ENCODE measurements at regions not wholly inside any gene's neighbourhood (a gene's known extent, or its start where the extent isn't known, plus 50 kb on each side); places are given as distances from the start of the nearest gene placed in this dataset.

- H3K9me3 ChIP-seq (ENCODE audit: insufficient read depth, low read depth, low read length): no peaks in the 10 kb centered on the region
- no peak overlapping the region for H3K4me3 ChIP-seq (ENCODE audit: insufficient read depth, low read depth, low read length)
- Mint-ChIP-seq H3K27me3 (ENCODE audit: low read depth, unreplicated experiment) (no peaks in the 10 kb centered on the region), H3K4me3 (ENCODE audit: unreplicated experiment) (no peak overlapping the region), H3K4me1 (ENCODE audit: low read depth, unreplicated experiment) (peaks cover 3% of the 10 kb centered on the region), H3K36me3 (ENCODE audit: low read depth, unreplicated experiment) (no peaks in the 10 kb centered on the region), H3K9me3 (ENCODE audit: unreplicated experiment) (no peaks in the 10 kb centered on the region), H3K27ac (ENCODE audit: unreplicated experiment) (no peak overlapping the region)
- H3K27ac ChIP-seq (ENCODE audit: low read depth, low read length): no peak overlapping the region
- no peaks in the 10 kb centered on the region for H4K20me1 ChIP-seq (ENCODE audit: insufficient read depth, low read length)
- DNase-seq (ENCODE audit: low read depth): no peak
- no peaks in the 10 kb centered on the region for H3K4me1 ChIP-seq (ENCODE audit: insufficient read depth, low read length)
- H3K9ac ChIP-seq (ENCODE audit: low read length): no peak overlapping the region
- H3K79me2 ChIP-seq (ENCODE audit: insufficient read depth, low read length): no peaks in the 10 kb centered on the region
- H2AFZ ChIP-seq (ENCODE audit: low read depth, low read length): no peak overlapping the region
- TF ChIP-seq CTCF (IDR thresholded peaks at IDR 0.05; ENCODE audit: insufficient read depth, low read depth, low read length) (no peak), EZH2 (IDR thresholded peaks at IDR 0.05; ENCODE audit: insufficient read depth, low read length) (no peak)
- H3K27me3 ChIP-seq (ENCODE audit: insufficient read depth, low read length): no peaks in the 10 kb centered on the region
- FAIRE-seq: no peak
- no peak overlapping the region for H3K4me2 ChIP-seq (ENCODE audit: low read length)
- H3K36me3 ChIP-seq (ENCODE audit: insufficient read depth, low read length): no peaks in the 10 kb centered on the region
Observed at GRCh38 chr2:122703676-122704075, 948.2 kb downstream of the TSN start.

- Mint-ChIP-seq H3K36me3 (ENCODE audit: low read depth, unreplicated experiment) (no peaks in the 10 kb centered on the region), H3K9me3 (ENCODE audit: unreplicated experiment) (no peaks in the 10 kb centered on the region), H3K27ac (ENCODE audit: unreplicated experiment) (no peak overlapping the region), H3K4me1 (ENCODE audit: low read depth, unreplicated experiment) (peaks cover 3% of the 10 kb centered on the region), H3K27me3 (ENCODE audit: low read depth, unreplicated experiment) (no peaks in the 10 kb centered on the region), H3K4me3 (ENCODE audit: unreplicated experiment) (no peak overlapping the region)
- Histone ChIP-seq H3K4me1 (ENCODE audit: insufficient read depth, low read length) (no peaks in the 10 kb centered on the region), H3K9ac (ENCODE audit: low read length) (no peak overlapping the region), H3K27ac (ENCODE audit: low read depth, low read length) (no peak overlapping the region), H4K20me1 (ENCODE audit: insufficient read depth, low read length) (no peaks in the 10 kb centered on the region), H3K4me3 (ENCODE audit: insufficient read depth, low read depth, low read length) (no peak overlapping the region), H3K9me3 (ENCODE audit: insufficient read depth, low read depth, low read length) (no peaks in the 10 kb centered on the region), H3K36me3 (ENCODE audit: insufficient read depth, low read length) (no peaks in the 10 kb centered on the region), H3K79me2 (ENCODE audit: insufficient read depth, low read length) (no peaks in the 10 kb centered on the region), H3K27me3 (ENCODE audit: insufficient read depth, low read length) (no peaks in the 10 kb centered on the region), H2AFZ (ENCODE audit: low read depth, low read length) (no peak overlapping the region), H3K4me2 (ENCODE audit: low read length) (no peak overlapping the region)
- TF ChIP-seq EZH2 (IDR thresholded peaks at IDR 0.05; ENCODE audit: insufficient read depth, low read length) (no peak), CTCF (IDR thresholded peaks at IDR 0.05; ENCODE audit: insufficient read depth, low read depth, low read length) (no peak)
- FAIRE-seq: no peak
- DNase-seq (ENCODE audit: low read depth): no peak
Observed at GRCh38 chr2:122704109-122704563, 948.7 kb downstream of the TSN start.

DNA sequence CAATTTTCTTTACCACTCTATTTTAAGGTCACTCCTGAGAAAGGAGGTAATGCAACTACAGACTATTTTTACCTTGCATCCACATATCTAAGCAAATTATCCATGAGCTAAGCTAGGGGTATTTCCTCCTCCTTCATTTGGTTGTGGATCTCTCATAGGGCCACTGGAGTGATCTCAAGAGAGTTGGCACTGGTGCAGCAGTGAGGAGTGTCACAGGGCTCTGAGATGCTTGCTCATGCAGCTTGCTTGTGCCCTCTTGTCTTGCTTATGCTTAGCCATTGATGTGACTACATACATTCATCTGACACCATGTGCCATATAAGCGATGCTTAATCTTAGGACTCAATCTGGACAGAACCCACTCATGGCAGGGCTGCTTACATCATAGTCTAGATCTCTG is 950.3 kb downstream of the TSN start:
- Histone ChIP-seq H3K79me2 (ENCODE audit: insufficient read depth, low read length) (no peaks in the 10 kb centered on the region), H3K9me3 (ENCODE audit: insufficient read depth, low read depth, low read length) (no peaks in the 10 kb centered on the region), H3K4me1 (ENCODE audit: insufficient read depth, low read length) (no peaks in the 10 kb centered on the region), H3K27ac (ENCODE audit: low read depth, low read length) (no peak overlapping the region), H2AFZ (ENCODE audit: low read depth, low read length) (no peak overlapping the region), H3K4me2 (ENCODE audit: low read length) (no peak overlapping the region), H3K9ac (ENCODE audit: low read length) (no peak overlapping the region), H3K36me3 (ENCODE audit: insufficient read depth, low read length) (no peaks in the 10 kb centered on the region), H3K27me3 (ENCODE audit: insufficient read depth, low read length) (no peaks in the 10 kb centered on the region), H4K20me1 (ENCODE audit: insufficient read depth, low read length) (no peaks in the 10 kb centered on the region), H3K4me3 (ENCODE audit: insufficient read depth, low read depth, low read length) (no peak overlapping the region)
- TF ChIP-seq EZH2 (IDR thresholded peaks at IDR 0.05; ENCODE audit: insufficient read depth, low read length) (no peak), CTCF (IDR thresholded peaks at IDR 0.05; ENCODE audit: insufficient read depth, low read depth, low read length) (no peak)
- FAIRE-seq: no peak
- Mint-ChIP-seq H3K9me3 (ENCODE audit: unreplicated experiment) (no peaks in the 10 kb centered on the region), H3K4me3 (ENCODE audit: unreplicated experiment) (no peak overlapping the region), H3K4me1 (ENCODE audit: low read depth, unreplicated experiment) (peaks cover 3% of the 10 kb centered on the region), H3K27ac (ENCODE audit: unreplicated experiment) (no peak overlapping the region), H3K27me3 (ENCODE audit: low read depth, unreplicated experiment) (no peaks in the 10 kb centered on the region), H3K36me3 (ENCODE audit: low read depth, unreplicated experiment) (no peaks in the 10 kb centered on the region)
- DNase-seq (ENCODE audit: low read depth): no peak
